HepG2 (cell line): ENCODE measurements at regions not wholly inside any gene's neighbourhood (a gene's known extent, or its start where the extent isn't known, plus 50 kb on each side); places are given as distances from the start of the nearest gene placed in this dataset.

ENCODE experiments used
- CTCF ChIP-seq: sonication (generic); formaldehyde crosslinking; IDR thresholded peaks from 2 replicates; pipeline ENCODE4 v1.5.0; 2020; ENCODE audit warnings: mild to moderate bottlenecking, missing genetic modification reagents, moderate library complexity
- FOSL2 ChIP-seq: sonication (generic); formaldehyde crosslinking; IDR thresholded peaks from 2 replicates; pipeline ENCODE4 v1.4.0; 2020; ENCODE audit warnings: missing genetic modification reagents
- HCFC1 ChIP-seq: fragments of 150-350 bp; IDR thresholded peaks from 2 replicates; pipeline ENCODE4 v1.6.1; 2014; ENCODE audit warnings: low read depth, low read length
- HHEX ChIP-seq: IDR thresholded peaks from 2 replicates; pipeline ENCODE4 v1.6.1; 2016; ENCODE audit warnings: control low read depth
- MTF1 ChIP-seq: sonication (generic); formaldehyde crosslinking; IDR thresholded peaks from 2 replicates; pipeline ENCODE4 v1.5.0; 2020; ENCODE audit warnings: missing genetic modification reagents
- MYC ChIP-seq: sonication (generic); formaldehyde crosslinking; IDR thresholded peaks from 2 replicates; pipeline ENCODE4 v1.9.0; 2021; ENCODE audit warnings: missing genetic modification reagents, borderline replicate concordance
- XBP1 ChIP-seq: sonication (generic); formaldehyde crosslinking; IDR thresholded peaks from 2 replicates; pipeline ENCODE4 v1.5.0; 2020; ENCODE audit warnings: missing genetic modification reagents
- ZNF580 ChIP-seq: IDR thresholded peaks from 2 replicates; pipeline ENCODE4 v1.6.1; 2016; ENCODE audit warnings: low read depth, borderline replicate concordance

GRCh38 chr9:92232190-92232589, 61.3 kb downstream of the IARS1 start:
- TF ChIP-seq CTCF (CRISPR knock-in tag) = no peak
- TF ChIP-seq MYC (CRISPR knock-in tag) = no peak
- no peak for TF ChIP-seq HCFC1
- TF ChIP-seq HHEX (CRISPR knock-in tag) = no peak
- TF ChIP-seq FOSL2 (CRISPR knock-in tag) = no peak
- TF ChIP-seq MTF1 (CRISPR knock-in tag) = no peak
- no peak for TF ChIP-seq ZNF580 (CRISPR knock-in tag)
- no peak for TF ChIP-seq XBP1 (CRISPR knock-in tag)
